SK-N-SH (cell line): ENCODE measurements at regions not wholly inside any gene's neighbourhood (a gene's known extent, or its start where the extent isn't known, plus 50 kb on each side); places are given as distances from the start of the nearest gene placed in this dataset.

ENCODE experiments used
- CTCF ChIA-PET: fragments of 300-600, 350-600 bp; formaldehyde crosslinking; extraction: SDS; loops from one replicate; lab custom pipeline; 2021; lab: Yijun Ruan, JAX
- POLR2A ChIA-PET: fragments of 350-600 bp; sonication (Branson Sonifier 250); formaldehyde crosslinking; extraction: SDS; loops from one replicate; lab custom pipeline; 2020; ENCODE audit warnings: antibody characterized with exemption, inconsistent platforms; lab: Yijun Ruan, JAX
- DNase-seq: peaks from one replicate; pipeline ENCODE4 v3.0.0; 2012
- H2AFZ ChIP-seq: fragments of 200-600 bp; sonication (generic); 2 replicates; pipeline ENCODE4 v1.8.1; 2016; ENCODE audit warnings: antibody characterized with exemption, mild to moderate bottlenecking, low read depth
- H3F3A ChIP-seq: fragments of 200-600 bp; sonication (generic); replicated peaks from 2 replicates; pipeline ENCODE3; 2016; ENCODE audit warnings: antibody characterized with exemption, mild to moderate bottlenecking; ENCODE audit not compliant: insufficient read depth
- H3K27ac ChIP-seq, 2 experiments: fragments of 200-500 bp in 1 of 2; fragments of 200-600 bp in 1 of 2; sonication (Bioruptor generic) in 1 of 2; sonication (generic), shearing (Covaris generic) in 1 of 2; 2 replicates each; pipeline versions ENCODE4 v1.5.1 to v1.6.1; 2014 to 2016; ENCODE audit warnings: low read depth in 2 of 2, inconsistent platforms in 1 of 2, low read length in 1 of 2, mild to moderate bottlenecking in 1 of 2, mixed read lengths in 1 of 2
- H3K27me3 ChIP-seq: fragments of 200-600 bp; sonication (generic), shearing (Covaris generic); 2 replicates; pipeline ENCODE4 v1.6.1; 2016; ENCODE audit warnings: mixed run types; ENCODE audit not compliant: insufficient read depth
- H3K36me3 ChIP-seq, 2 experiments: fragments of 200-500 bp in 1 of 2; fragments of 200-600 bp in 1 of 2; sonication (Bioruptor generic) in 1 of 2; sonication (generic) in 1 of 2; replicated peaks in 1 of 2; 2 replicates each; pipeline versions ENCODE3 to v1.5.1; 2014 to 2016; ENCODE audit warnings: low read length in 1 of 2, mild to moderate bottlenecking in 1 of 2; ENCODE audit not compliant: insufficient read depth in 2 of 2, control insufficient read depth in 1 of 2
- H3K4me1 ChIP-seq, 2 experiments: fragments of 200-500 bp in 1 of 2; fragments of 200-600 bp in 1 of 2; sonication (Bioruptor generic) in 1 of 2; sonication (generic), shearing (Covaris generic) in 1 of 2; 2 replicates each; pipeline versions ENCODE4 v1.5.1 to v1.6.1; 2014 to 2016; ENCODE audit warnings: low read depth in 1 of 2, low read length in 1 of 2, mixed run types in 1 of 2; ENCODE audit not compliant: insufficient read depth in 2 of 2, control insufficient read depth in 1 of 2
- H3K4me2 ChIP-seq: fragments of 200-600 bp; sonication (generic), shearing (Covaris generic); 2 replicates; pipeline ENCODE4 v1.6.1; 2017; ENCODE audit warnings: mixed run types
- H3K4me3 ChIP-seq, 2 experiments: fragments of 200-500 bp in 1 of 2; fragments of 200-600 bp in 1 of 2; sonication (Bioruptor generic) in 1 of 2; sonication (generic), shearing (Covaris generic) in 1 of 2; 2 replicates each; pipeline versions ENCODE4 v1.5.1 to v1.8.1; 2014 to 2016; ENCODE audit warnings: low read depth in 2 of 2, inconsistent platforms in 1 of 2, low read length in 1 of 2, mild to moderate bottlenecking in 1 of 2, mixed read lengths in 1 of 2, moderate library complexity in 1 of 2
- H3K79me2 ChIP-seq: fragments of 200-600 bp; sonication (generic); 2 replicates; pipeline ENCODE4 v1.8.1; 2017; ENCODE audit warnings: mild to moderate bottlenecking; ENCODE audit not compliant: insufficient read depth
- H3K9ac ChIP-seq: fragments of 200-600 bp; sonication (generic); 2 replicates; pipeline ENCODE4 v1.6.1; 2017; ENCODE audit warnings: mixed run types
- H3K9me2 ChIP-seq: fragments of 200-600 bp; sonication (generic); 2 replicates; pipeline ENCODE4 v1.6.1; 2017; ENCODE audit warnings: mixed run types
- H3K9me3 ChIP-seq: fragments of 200-600 bp; sonication (generic); 2 replicates; pipeline ENCODE4 v1.6.1; 2017; ENCODE audit warnings: mixed run types, mild to moderate bottlenecking, moderate library complexity
- H4K20me1 ChIP-seq: fragments of 200-600 bp; sonication (generic); 2 replicates; pipeline ENCODE4 v1.6.1; 2017; ENCODE audit warnings: mild to moderate bottlenecking, mixed run types; ENCODE audit not compliant: insufficient read depth
- EP300 ChIP-seq, 2 experiments: IDR thresholded peaks; 2 replicates each; pipeline versions ENCODE4 v1.4.0 to v1.6.1; 2012; ENCODE audit warnings: borderline replicate concordance in 1 of 2, low read depth in 1 of 2, low read length in 1 of 2
- FOSL2 ChIP-seq: IDR thresholded peaks from 2 replicates; pipeline ENCODE4 v1.4.0; 2012; ENCODE audit warnings: low read depth, mild to moderate bottlenecking, moderate library complexity, borderline replicate concordance
- GATA2 ChIP-seq: sonication (generic); formaldehyde crosslinking; IDR thresholded peaks from 2 replicates; pipeline ENCODE4 v1.5.0; 2020; ENCODE audit warnings: mild to moderate bottlenecking, missing genetic modification reagents
- JUND ChIP-seq: IDR thresholded peaks from 2 replicates; pipeline ENCODE4 v1.4.0; 2012
- POLR2AphosphoS5 ChIP-seq: IDR thresholded peaks from 2 replicates; pipeline ENCODE4 v1.6.1; 2012; ENCODE audit warnings: low read depth, low read length
- RCOR1 ChIP-seq: fragments of 150-350 bp; IDR thresholded peaks from 2 replicates; pipeline ENCODE4 v1.6.1; 2017; ENCODE audit warnings: antibody characterized with exemption, low read length
- RFX5 ChIP-seq: IDR thresholded peaks from 2 replicates; pipeline ENCODE4 v1.6.1; 2012; ENCODE audit warnings: mild to moderate bottlenecking, improper control_type of control experiment, low read length
- SMC3 ChIP-seq: IDR thresholded peaks from 2 replicates; pipeline ENCODE4 v1.6.1; 2012; ENCODE audit warnings: low read depth, low read length, improper control_type of control experiment
- TAF1 ChIP-seq: IDR thresholded peaks from 2 replicates; pipeline ENCODE4 v1.6.1; 2012; ENCODE audit warnings: low read depth, mild to moderate bottlenecking, low read length, moderate library complexity, borderline replicate concordance
- YY1 ChIP-seq: IDR thresholded peaks from 2 replicates; pipeline ENCODE4 v1.4.0; 2012; ENCODE audit warnings: low read depth, mild to moderate bottlenecking
- WGBS: methylation state at CpG from one replicate; pipeline ENCODE4 v1.1.6; 2017; ENCODE audit warnings: low lambda C conversion rate; 5-methylcytosine and 5-hydroxymethylcytosine counted together
- TF ChIP-seq, protein P1 (sequence below): IDR thresholded peaks from 2 replicates; pipeline ENCODE4 v1.6.1; 2012; ENCODE audit warnings: mild to moderate bottlenecking, low read depth, low read length, moderate library complexity

DNA sequence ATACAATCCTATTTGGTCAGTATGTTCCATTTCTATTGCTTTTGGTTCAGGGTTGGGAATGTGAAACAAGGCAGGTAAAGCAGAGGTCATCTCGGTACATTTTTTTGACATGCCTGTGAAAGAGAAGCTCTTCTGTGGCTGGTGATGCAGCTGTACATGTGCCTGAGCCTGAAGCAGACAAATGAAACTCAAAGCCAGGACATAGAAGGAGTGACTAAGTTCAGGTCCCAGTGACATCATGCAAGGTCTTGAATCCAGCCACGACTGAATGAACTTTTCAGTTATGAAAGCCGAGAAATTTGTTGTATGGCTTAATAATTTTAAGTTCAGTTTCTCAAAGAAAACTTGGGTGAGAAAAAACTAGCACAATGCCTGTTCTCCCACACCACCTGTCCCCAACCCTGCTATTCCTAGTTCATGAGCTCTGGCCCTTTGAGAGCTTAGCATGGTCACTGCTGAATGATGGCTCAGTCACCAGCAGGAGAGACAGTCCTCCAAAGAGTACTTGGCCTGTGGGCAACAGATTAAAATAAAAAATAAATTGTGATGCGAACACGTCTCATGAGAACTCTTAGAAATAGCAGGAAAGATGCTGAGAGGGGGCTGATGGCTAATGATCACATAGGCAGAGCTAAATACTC, 600.2 kb upstream of the GRM7 start:
- Histone ChIP-seq H3K9me2 (no peaks in the 10 kb centered on the region), H3K79me2 (no peaks in the 10 kb centered on the region), H3K4me2 (no peak overlapping the region), H3K9ac (no peak overlapping the region), H4K20me1 (no peaks in the 10 kb centered on the region), H3K4me3 (no peak overlapping the region), H3K36me3 (no peaks in the 10 kb centered on the region), H3K9me3 (no peaks in the 10 kb centered on the region), H2AFZ (no peak overlapping the region), H3K4me1 (no peaks in the 10 kb centered on the region)
- POLR2A ChIA-PET = no interaction called here
- DNase-seq = no peak
- 7% methylated on average over 5 of the region's 5 CpGs for WGBS
- TF ChIP-seq, protein P1, sequence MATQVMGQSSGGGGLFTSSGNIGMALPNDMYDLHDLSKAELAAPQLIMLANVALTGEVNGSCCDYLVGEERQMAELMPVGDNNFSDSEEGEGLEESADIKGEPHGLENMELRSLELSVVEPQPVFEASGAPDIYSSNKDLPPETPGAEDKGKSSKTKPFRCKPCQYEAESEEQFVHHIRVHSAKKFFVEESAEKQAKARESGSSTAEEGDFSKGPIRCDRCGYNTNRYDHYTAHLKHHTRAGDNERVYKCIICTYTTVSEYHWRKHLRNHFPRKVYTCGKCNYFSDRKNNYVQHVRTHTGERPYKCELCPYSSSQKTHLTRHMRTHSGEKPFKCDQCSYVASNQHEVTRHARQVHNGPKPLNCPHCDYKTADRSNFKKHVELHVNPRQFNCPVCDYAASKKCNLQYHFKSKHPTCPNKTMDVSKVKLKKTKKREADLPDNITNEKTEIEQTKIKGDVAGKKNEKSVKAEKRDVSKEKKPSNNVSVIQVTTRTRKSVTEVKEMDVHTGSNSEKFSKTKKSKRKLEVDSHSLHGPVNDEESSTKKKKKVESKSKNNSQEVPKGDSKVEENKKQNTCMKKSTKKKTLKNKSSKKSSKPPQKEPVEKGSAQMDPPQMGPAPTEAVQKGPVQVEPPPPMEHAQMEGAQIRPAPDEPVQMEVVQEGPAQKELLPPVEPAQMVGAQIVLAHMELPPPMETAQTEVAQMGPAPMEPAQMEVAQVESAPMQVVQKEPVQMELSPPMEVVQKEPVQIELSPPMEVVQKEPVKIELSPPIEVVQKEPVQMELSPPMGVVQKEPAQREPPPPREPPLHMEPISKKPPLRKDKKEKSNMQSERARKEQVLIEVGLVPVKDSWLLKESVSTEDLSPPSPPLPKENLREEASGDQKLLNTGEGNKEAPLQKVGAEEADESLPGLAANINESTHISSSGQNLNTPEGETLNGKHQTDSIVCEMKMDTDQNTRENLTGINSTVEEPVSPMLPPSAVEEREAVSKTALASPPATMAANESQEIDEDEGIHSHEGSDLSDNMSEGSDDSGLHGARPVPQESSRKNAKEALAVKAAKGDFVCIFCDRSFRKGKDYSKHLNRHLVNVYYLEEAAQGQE = no peak
- TF ChIP-seq RFX5 = no peak
- no peak for TF ChIP-seq SMC3
- TF ChIP-seq YY1 = no peak
- no peak for TF ChIP-seq RCOR1
- TF ChIP-seq, all 33 proteins: peak for 0
- CTCF ChIA-PET = interaction anchor here (1.0 kb wide), 1 partner anchor 38 kb away, joined by 3 read pairs; no protein-coding TSS in a partner anchor
- no peak overlapping the region for H3K27ac ChIP-seq
- no peaks in the 10 kb centered on the region for H3K27me3 ChIP-seq
- H3F3A ChIP-seq = no peaks in the 10 kb centered on the region

DNA sequence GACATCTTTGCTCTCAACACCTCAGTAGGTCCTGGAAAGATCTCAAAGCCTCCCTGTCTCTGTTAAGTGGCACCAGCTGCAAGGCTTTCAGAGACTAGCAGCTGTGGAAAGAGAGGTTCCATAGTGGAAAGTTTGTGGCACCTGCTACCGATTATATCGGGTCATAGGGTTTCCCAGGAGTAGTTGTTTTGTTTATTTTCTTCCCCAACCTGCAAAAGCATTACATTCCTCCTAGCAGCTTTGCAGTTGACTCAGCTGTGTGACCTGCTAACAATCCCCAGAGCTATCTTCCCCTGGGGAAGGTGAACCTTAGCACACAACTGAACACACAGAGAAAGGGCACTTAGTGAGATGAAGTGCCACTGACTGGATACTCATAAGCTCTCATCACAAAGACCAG, 598.9 kb upstream of the GRM7 start:
- Histone ChIP-seq H3K4me2 (no peak overlapping the region), H3K4me1 (no peaks in the 10 kb centered on the region), H2AFZ (no peak overlapping the region), H3K36me3 (no peaks in the 10 kb centered on the region), H3K9me2 (no peaks in the 10 kb centered on the region), H3K9me3 (no peaks in the 10 kb centered on the region; the same call in 1 of the 2 replicates), H3K9ac (no peak overlapping the region), H3K4me3 (no peak overlapping the region), H3K27ac (no peak overlapping the region), H4K20me1 (no peaks in the 10 kb centered on the region), H3F3A (no peaks in the 10 kb centered on the region), H3K27me3 (no peaks in the 10 kb centered on the region), H3K79me2 (no peaks in the 10 kb centered on the region)
- ChIA-PET POLR2A (no interaction called here), CTCF (no interaction called here)
- DNase-seq = no peak
- no peak for TF ChIP-seq RFX5
- TF ChIP-seq EP300 (IDR thresholded peaks at IDR 0.05; ENCODE audit: borderline replicate concordance in 1 of 2, low read depth in 1 of 2, low read length in 1 of 2) = no peak
- WGBS = 0% methylated on average over 2 of the region's 2 CpGs

DNA sequence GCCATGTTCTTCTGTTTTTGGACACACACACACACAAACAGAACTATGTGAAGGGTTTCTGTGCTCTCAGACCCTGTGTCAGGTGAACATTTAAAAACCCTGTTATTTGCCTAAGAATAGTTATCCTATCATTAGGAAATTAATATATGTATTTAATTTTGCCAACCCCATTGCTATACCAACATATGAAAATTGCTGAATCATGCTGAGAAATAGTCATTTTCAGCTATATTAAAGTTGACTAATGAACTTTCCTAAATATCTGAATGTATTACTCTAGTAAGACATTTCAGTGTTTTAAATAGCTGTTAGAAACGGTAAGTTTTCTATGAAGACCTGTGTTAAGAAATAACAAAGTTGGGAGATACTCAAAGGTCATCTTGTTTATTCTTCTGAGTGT, 596.9 kb upstream of the GRM7 start:
- Histone ChIP-seq H3K9ac (no peak overlapping the region), H3K27ac (no peak overlapping the region), H3K9me2 (no peaks in the 10 kb centered on the region), H4K20me1 (no peaks in the 10 kb centered on the region), H3K4me1 (no peaks in the 10 kb centered on the region), H3K4me2 (no peak overlapping the region), H2AFZ (no peak overlapping the region), H3K27me3 (no peaks in the 10 kb centered on the region), H3K36me3 (no peaks in the 10 kb centered on the region), H3F3A (no peaks in the 10 kb centered on the region), H3K9me3 (no peaks in the 10 kb centered on the region; the same call in 1 of the 2 replicates), H3K79me2 (no peaks in the 10 kb centered on the region), H3K4me3 (no peak overlapping the region)
- no peak for DNase-seq
- 3% methylated on average over 1 of the region's 1 CpG for WGBS
- ChIA-PET POLR2A (no interaction called here), CTCF (no interaction called here)
- TF ChIP-seq GATA2 (no peak), RCOR1 (no peak), JUND (no peak), EP300 (IDR thresholded peaks at IDR 0.05; ENCODE audit: borderline replicate concordance in 1 of 2, low read depth in 1 of 2, low read length in 1 of 2) (no peak), TAF1 (no peak), FOSL2 (no peak), POLR2AphosphoS5 (no peak)
- TF ChIP-seq, protein P1 = no peak
